ENCODE measurements at regions not wholly inside any gene's neighbourhood (a gene's known extent, or its start where the extent isn't known, plus 50 kb on each side); places are given as distances from the start of the nearest gene placed in this dataset.
"Not testable (repeated sequence)": the region's sequence is repeated elsewhere in the genome, so short reads cannot be mapped to it uniquely, and the experiment has no call there.

GRCh38 chr9:3740690-3741419, 215.1 kb upstream of the RFX3 start:
- no peak for TF ChIP-seq ZFX (IDR thresholded peaks at IDR 0.05)
- TF ChIP-seq CTCF (conservative IDR thresholded peaks at IDR 0.05) = no peak
- H3K27ac ChIP-seq = no peak overlapping the region

- H3K27ac ChIP-seq = no peak overlapping the region
- TF ChIP-seq CTCF (conservative IDR thresholded peaks at IDR 0.05) (no peak), ZFX (IDR thresholded peaks at IDR 0.05) (no peak)
These were observed 210.4 kb upstream of the RFX3 start for GRCh38 chr9:3736161-3736560.

- H3K27ac ChIP-seq = no peak overlapping the region
- TF ChIP-seq ZFX (IDR thresholded peaks at IDR 0.05) (no peak), CTCF (conservative IDR thresholded peaks at IDR 0.05) (no peak)
These were observed 209.4 kb upstream of the RFX3 start for GRCh38 chr9:3735251-3735650.

GRCh38 chr9:3733527-3734262, 207.9 kb upstream of the RFX3 start:
- not testable (repeated sequence) for H3K27ac ChIP-seq

GRCh38 chr9:3733039-3733408, 207.2 kb upstream of the RFX3 start:
- TF ChIP-seq ZFX (IDR thresholded peaks at IDR 0.05) = no peak
- no peak for TF ChIP-seq CTCF (conservative IDR thresholded peaks at IDR 0.05)
- H3K27ac ChIP-seq = no peak overlapping the region

GRCh38 chr9:3732077-3733038, 206.6 kb upstream of the RFX3 start:
- TF ChIP-seq CTCF (conservative IDR thresholded peaks at IDR 0.05) (peak; percentile 84), ZFX (IDR thresholded peaks at IDR 0.05) (no peak)
- no peak overlapping the region for H3K27ac ChIP-seq

GRCh38 chr9:3730511-3730922, 204.7 kb upstream of the RFX3 start:
- H3K27ac ChIP-seq = no peak overlapping the region
- TF ChIP-seq ZFX (IDR thresholded peaks at IDR 0.05) (no peak), CTCF (conservative IDR thresholded peaks at IDR 0.05) (no peak)
